Cardiac muscle cell (in vitro differentiated cells and primary cell): ENCODE measurements at regions not wholly inside any gene's neighbourhood (a gene's known extent, or its start where the extent isn't known, plus 50 kb on each side); places are given as distances from the start of the nearest gene placed in this dataset.

Experiments
- DNase-seq, 2 donors: peaks; one replicate each; pipeline versions ENCODE4 v3.0.0 to v3.0.0-alpha.2; 2010 to 2017; ENCODE audit warnings: low read depth in 1 of 2, low spot score in 1 of 2
- H3K27ac ChIP-seq: fragments of 200-600 bp; sonication (generic); 2 replicates; pipeline ENCODE4 v1.5.1; 2016
- H3K27me3 ChIP-seq: fragments of 200-600 bp; sonication (generic); 2 replicates; pipeline ENCODE4 v1.6.0; 2016; ENCODE audit warnings: control low read depth
- H3K36me3 ChIP-seq: fragments of 200-600 bp; sonication (generic); 2 replicates; pipeline ENCODE4 v1.5.1; 2016; ENCODE audit warnings: control low read depth
- H3K4me1 ChIP-seq: fragments of 200-600 bp; sonication (generic); 2 replicates; pipeline ENCODE4 v1.8.1; 2017; ENCODE audit warnings: low read depth, mild to moderate bottlenecking, mixed run types
- H3K4me3 ChIP-seq: fragments of 200-600 bp; sonication (generic); 2 replicates; pipeline ENCODE4 v1.5.1; 2016; ENCODE audit warnings: mild to moderate bottlenecking
- H3K9me3 ChIP-seq: fragments of 200-600 bp; sonication (generic); 2 replicates; pipeline ENCODE4 v1.5.1; 2017; ENCODE audit warnings: low read depth, mild to moderate bottlenecking, control low read depth
- TF ChIP-seq, protein P1 (sequence below): IDR thresholded peaks from 2 replicates; pipeline ENCODE4 v1.5.1; 2012; ENCODE audit warnings: low read depth, mild to moderate bottlenecking, low read length

DNA sequence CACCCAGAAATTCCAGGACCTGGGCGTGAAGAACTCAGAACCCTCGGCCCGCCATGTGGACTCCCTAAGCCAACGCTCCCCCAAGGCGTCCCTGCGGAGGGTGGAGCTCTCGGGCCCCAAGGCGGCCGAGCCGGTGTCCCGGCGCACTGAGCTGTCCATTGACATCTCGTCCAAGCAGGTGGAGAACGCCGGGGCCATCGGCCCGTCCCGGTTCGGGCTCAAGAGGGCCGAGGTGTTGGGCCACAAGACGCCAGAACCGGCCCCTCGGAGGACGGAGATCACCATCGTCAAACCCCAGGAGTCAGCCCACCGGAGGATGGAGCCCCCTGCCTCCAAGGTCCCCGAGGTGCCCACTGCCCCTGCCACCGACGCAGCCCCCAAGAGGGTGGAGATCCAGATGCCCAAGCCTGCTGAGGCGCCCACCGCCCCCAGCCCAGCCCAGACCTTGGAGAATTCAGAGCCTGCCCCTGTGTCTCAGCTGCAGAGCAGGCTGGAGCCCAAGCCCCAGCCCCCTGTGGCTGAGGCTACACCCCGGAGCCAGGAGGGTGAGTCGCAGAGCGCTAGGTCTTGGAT is 261.5 kb downstream of the SEC14L1 start:
- DNase-seq: no peak
- no peak overlapping the region for H3K27ac ChIP-seq
- no peaks in the 10 kb centered on the region for H3K27me3 ChIP-seq
- TF ChIP-seq, protein P1, sequence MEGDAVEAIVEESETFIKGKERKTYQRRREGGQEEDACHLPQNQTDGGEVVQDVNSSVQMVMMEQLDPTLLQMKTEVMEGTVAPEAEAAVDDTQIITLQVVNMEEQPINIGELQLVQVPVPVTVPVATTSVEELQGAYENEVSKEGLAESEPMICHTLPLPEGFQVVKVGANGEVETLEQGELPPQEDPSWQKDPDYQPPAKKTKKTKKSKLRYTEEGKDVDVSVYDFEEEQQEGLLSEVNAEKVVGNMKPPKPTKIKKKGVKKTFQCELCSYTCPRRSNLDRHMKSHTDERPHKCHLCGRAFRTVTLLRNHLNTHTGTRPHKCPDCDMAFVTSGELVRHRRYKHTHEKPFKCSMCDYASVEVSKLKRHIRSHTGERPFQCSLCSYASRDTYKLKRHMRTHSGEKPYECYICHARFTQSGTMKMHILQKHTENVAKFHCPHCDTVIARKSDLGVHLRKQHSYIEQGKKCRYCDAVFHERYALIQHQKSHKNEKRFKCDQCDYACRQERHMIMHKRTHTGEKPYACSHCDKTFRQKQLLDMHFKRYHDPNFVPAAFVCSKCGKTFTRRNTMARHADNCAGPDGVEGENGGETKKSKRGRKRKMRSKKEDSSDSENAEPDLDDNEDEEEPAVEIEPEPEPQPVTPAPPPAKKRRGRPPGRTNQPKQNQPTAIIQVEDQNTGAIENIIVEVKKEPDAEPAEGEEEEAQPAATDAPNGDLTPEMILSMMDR: no peak
- H3K4me3 ChIP-seq: no peak overlapping the region
- H3K4me1 ChIP-seq: no peaks in the 10 kb centered on the region
- peaks cover 7% of the 10 kb centered on the region for H3K36me3 ChIP-seq
- no peaks in the 10 kb centered on the region for H3K9me3 ChIP-seq

DNA sequence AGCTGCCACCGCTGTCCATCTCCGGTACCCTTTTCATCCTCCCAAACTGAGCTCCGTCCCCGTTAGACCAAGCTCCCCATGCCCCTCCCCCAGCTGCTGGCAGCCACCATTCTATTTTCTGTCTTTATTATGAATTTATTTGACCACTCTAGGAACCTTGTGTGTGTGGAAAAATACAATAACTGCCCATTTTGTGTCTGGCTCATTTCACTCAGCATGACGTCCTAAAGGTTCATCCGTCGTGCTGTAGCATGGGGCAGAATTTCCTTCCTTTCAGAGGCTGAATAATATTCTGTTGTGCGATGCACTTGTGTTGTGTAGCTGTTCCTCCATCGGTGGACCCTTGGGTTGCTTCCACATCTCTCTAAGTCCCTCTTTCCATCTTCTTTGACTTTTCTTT is 263.1 kb downstream of the SEC14L1 start:
- no peak overlapping the region for H3K27ac ChIP-seq
- H3K27me3 ChIP-seq: no peaks in the 10 kb centered on the region
- peaks cover 7% of the 10 kb centered on the region for H3K36me3 ChIP-seq
- no peak for DNase-seq
- H3K9me3 ChIP-seq: no peaks in the 10 kb centered on the region
- peaks cover 11% of the 10 kb centered on the region for H3K4me1 ChIP-seq
- TF ChIP-seq, protein P1: no peak
- H3K4me3 ChIP-seq: no peak overlapping the region

DNA sequence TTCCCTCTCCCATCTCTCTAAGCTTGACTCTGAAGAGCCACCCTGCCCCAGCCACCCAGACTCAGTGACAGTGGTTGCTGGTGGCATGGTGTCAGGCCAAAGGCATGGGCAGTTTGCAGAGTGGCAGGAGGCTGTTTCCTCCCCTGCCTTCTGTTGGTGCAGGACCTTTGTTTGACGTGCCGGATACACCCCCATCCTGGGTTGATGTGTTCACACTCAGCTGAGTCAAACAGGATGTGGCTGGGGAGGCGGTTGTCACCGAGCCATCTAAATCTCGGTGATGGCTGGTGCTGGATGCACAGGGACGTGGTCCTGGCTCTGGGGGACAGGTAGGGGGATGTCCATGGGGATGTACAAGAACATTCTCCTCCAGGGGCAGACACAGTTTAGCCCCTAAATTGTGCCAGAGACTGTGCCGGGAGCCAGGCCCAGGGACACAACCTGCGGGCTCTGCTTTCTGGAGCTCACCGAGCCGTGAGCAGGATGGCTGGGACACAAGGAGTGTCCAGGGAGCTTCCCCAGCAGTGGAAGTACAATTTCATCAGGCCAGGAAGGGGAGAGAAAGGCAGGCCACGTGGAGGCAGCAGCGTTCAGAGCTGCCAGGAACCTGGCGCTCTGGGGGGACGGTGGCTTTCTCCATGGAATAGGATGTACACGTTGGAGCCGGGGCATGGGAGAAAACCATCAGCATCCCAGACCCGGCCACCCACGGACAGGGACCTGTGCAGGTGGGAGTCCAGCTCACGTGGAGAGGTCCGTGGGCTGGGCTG is 264.2 kb downstream of the SEC14L1 start:
- H3K27me3 ChIP-seq: no peaks in the 10 kb centered on the region
- peaks cover 7% of the 10 kb centered on the region for H3K36me3 ChIP-seq
- TF ChIP-seq, protein P1: no peak
- H3K4me1 ChIP-seq: peaks cover 14% of the 10 kb centered on the region
- no peak overlapping the region for H3K4me3 ChIP-seq
- no peaks in the 10 kb centered on the region for H3K9me3 ChIP-seq
- no peak overlapping the region for H3K27ac ChIP-seq
- peak in 1 of 2 donors; percentile 68 for DNase-seq

DNA sequence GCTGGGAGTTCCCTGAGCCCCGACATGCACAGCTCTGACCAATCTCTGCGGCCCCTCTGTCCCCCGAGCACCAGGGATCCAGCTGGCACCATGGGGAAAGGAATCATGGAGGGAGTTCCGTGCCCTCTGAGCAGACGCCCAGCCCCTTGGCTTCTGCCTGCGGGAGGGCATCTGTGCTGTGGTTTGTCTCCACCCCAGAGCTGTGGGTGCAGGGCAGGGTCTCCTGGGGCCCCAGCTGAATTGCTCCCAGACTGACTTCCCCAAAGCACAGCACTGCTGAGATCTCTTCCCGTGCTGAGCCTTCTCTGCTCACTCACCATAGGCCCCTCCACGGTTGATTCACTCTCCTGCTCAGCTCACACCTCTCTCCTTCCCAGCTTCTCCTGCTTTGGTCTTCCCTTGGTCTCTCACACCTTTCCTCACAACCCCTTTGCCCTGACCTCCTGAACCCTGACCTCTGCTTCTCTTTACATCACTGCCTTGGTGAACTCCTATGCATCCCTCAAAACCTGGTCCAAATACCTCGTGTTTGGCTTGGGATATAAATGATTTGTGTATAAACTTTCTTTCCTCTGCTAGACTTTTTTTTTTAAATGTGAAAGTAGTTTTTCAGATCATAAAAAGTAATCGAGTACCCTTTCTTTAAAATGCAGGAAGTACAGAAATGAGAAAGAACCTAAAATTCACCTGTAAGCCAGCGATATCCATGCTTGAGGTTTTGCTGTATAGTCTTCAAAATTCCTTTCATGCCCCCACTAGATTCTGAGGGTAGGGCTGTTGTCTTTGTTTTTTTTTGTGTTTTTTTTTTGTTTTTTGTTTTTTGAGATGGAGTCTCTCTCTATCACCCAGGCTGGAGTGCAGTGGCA is 265.3 kb downstream of the SEC14L1 start:
- Histone ChIP-seq H3K27me3 (no peaks in the 10 kb centered on the region), H3K4me1 (peaks cover 14% of the 10 kb centered on the region), H3K36me3 (peaks cover 7% of the 10 kb centered on the region), H3K27ac (no peak overlapping the region), H3K9me3 (no peaks in the 10 kb centered on the region), H3K4me3 (no peak overlapping the region)
- DNase-seq: no peak
- TF ChIP-seq, protein P1: no peak

DNA sequence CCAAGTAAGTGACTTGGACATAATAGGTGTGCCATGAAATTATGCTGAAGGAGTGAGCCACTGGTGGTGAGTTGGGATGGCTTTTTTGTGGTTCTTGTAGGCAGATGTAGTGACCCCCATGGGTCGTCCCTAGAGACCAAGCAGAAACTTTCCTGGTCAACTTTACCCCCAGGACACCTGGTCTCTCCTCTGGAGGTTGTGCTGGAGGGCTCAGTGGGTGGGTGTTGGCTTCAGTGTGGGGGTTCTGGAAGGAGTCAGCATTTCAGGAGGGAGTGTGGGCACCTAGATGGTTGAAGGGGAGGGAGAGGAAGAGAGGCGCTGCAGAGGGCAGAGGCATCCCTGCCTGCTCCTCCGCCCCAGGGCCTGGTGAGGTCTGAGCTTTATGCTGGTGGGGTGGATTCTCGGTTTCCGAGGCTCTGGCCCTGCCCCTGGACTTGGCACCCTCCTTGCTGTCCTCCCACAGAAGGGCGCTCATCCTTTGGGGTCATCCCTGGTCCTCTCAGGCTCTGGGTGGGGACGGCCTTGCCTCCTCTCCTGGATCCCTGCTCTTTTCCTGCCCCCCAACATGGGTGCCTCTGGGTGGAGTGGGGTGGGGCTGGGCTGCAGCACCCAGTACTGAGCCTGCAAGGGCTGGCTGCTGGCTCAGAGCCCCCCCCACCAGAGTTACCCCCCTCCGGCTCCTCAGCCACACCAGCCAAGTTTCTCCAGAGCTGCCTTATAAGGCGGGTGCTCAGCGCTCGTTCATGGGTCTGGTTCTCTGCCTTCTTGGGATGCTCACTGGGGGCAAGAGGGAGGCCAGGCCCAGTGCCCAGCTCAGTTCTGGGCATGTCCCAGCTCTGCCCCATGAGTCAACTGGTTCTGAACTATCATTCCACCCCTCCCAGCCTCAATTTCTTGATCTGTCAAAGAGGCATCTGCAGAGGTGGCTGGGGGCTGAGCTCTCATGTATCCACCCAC is 266.8 kb downstream of the SEC14L1 start:
- Histone ChIP-seq H3K4me1 (peaks cover 14% of the 10 kb centered on the region), H3K27ac (peak overlapping the region; percentile 60)

More for the DNA sequence above, 266.8 kb downstream of the SEC14L1 start:
- H3K9me3 ChIP-seq: no peaks in the 10 kb centered on the region
- H3K27me3 ChIP-seq: no peaks in the 10 kb centered on the region
- TF ChIP-seq, protein P1: no peak
- H3K36me3 ChIP-seq: peaks cover 1% of the 10 kb centered on the region
- no peak for DNase-seq
- H3K4me3 ChIP-seq: no peak overlapping the region
